H1 (cell line): ENCODE measurements at regions not wholly inside any gene's neighbourhood (a gene's known extent, or its start where the extent isn't known, plus 50 kb on each side); places are given as distances from the start of the nearest gene placed in this dataset.

Experiments used
- CTCF ChIA-PET: fragments of 300-600 bp; sonication (Branson Sonifier 250); formaldehyde crosslinking; loops from one replicate; lab custom pipeline; 2021; ENCODE audit not compliant: partially characterized antibody; lab: Charles Lee
- POLR2A ChIA-PET: fragments of 300-600 bp; sonication (Branson Sonifier 250); formaldehyde crosslinking; loops from one replicate; lab custom pipeline; 2021; ENCODE audit warnings: inconsistent platforms; ENCODE audit not compliant: partially characterized antibody; lab: Charles Lee
- DNase-seq, 2 experiments: peaks; one replicate each; pipeline versions ENCODE4 v3.0.0 to v3.0.0-alpha.2; 2010 to 2022; ENCODE audit warnings: low spot score in 2 of 2, low read depth in 1 of 2, mixed read lengths in 1 of 2
- FAIRE-seq: peaks from 2 replicates; lab custom pipeline; 2011; peaks lifted over from hg19 to GRCh38; lab: Jason Lieb, UNC
- H2AFZ ChIP-seq: 2 replicates; pipeline ENCODE4 v1.8.1; 2012; ENCODE audit warnings: low read length, inconsistent platforms
- H2AK5ac ChIP-seq: 2 replicates; pipeline ENCODE4 v1.6.1; 2013; ENCODE audit warnings: low read depth, low read length
- H2BK120ac ChIP-seq: replicated peaks from 2 replicates; pipeline ENCODE3; 2013; ENCODE audit warnings: low read depth, low read length, inconsistent platforms
- H2BK12ac ChIP-seq: 2 replicates; pipeline ENCODE4 v1.6.1; 2013; ENCODE audit warnings: low read depth, low read length
- H2BK15ac ChIP-seq: 2 replicates; pipeline ENCODE4 v1.6.1; 2013; ENCODE audit warnings: low read length
- H2BK20ac ChIP-seq: 2 replicates; pipeline ENCODE4 v1.6.1; 2013; ENCODE audit warnings: low read length
- H2BK5ac ChIP-seq: 2 replicates; pipeline ENCODE4 v1.6.1; 2013; ENCODE audit warnings: low read depth, low read length
- H3K14ac ChIP-seq: 2 replicates; pipeline ENCODE4 v1.6.1; 2013; ENCODE audit warnings: inconsistent platforms; ENCODE audit not compliant: insufficient read length
- H3K18ac ChIP-seq: 2 replicates; pipeline ENCODE4 v1.6.1; 2013; ENCODE audit warnings: low read length; ENCODE audit errors: extremely low read depth
- H3K23ac ChIP-seq: 2 replicates; pipeline ENCODE4 v1.6.1; 2013; ENCODE audit warnings: inconsistent platforms; ENCODE audit not compliant: insufficient read length
- H3K23me2 ChIP-seq: 2 replicates; pipeline ENCODE4 v1.6.1; 2013; ENCODE audit warnings: low read depth, low read length
- H3K27ac ChIP-seq: 2 replicates; pipeline ENCODE4 v1.6.1; 2011; ENCODE audit warnings: low read depth, low read length, inconsistent platforms
- H3K27me3 ChIP-seq, 4 experiments: replicated peaks in 1 of 4; 1 replicate in 1 of 4; 2 replicates in 3 of 4; pipeline versions ENCODE4 v1.6.1 to v1.8.1; 2011 to 2013; ENCODE audit warnings: low read length in 3 of 4, mild to moderate bottlenecking in 3 of 4, inconsistent platforms in 2 of 4, mixed read lengths in 2 of 4, moderate library complexity in 1 of 4; ENCODE audit not compliant: control insufficient read depth in 3 of 4, insufficient read depth in 3 of 4; ENCODE audit errors: extremely low read depth in 1 of 4
- H3K36me3 ChIP-seq, 4 experiments: 2 replicates each; pipeline versions ENCODE4 v1.6.1 to v1.8.1; 2011 to 2013; ENCODE audit warnings: mild to moderate bottlenecking in 4 of 4, low read length in 3 of 4, moderate library complexity in 2 of 4, control low read depth in 1 of 4, inconsistent platforms in 1 of 4; ENCODE audit not compliant: insufficient read depth in 4 of 4, control insufficient read depth in 2 of 4
- H3K4ac ChIP-seq: replicated peaks from 2 replicates; pipeline ENCODE3; 2013; ENCODE audit warnings: low read length, low read depth, mixed read lengths, inconsistent platforms; ENCODE audit not compliant: insufficient read length
- H3K4me1 ChIP-seq, 4 experiments: replicated peaks in 1 of 4; 1 replicate in 1 of 4; 2 replicates in 3 of 4; pipeline versions ENCODE4 v1.6.1 to v1.8.1; 2011 to 2013; ENCODE audit warnings: low read length in 3 of 4, inconsistent platforms in 2 of 4, mixed read lengths in 1 of 4; ENCODE audit not compliant: insufficient read depth in 4 of 4, control insufficient read depth in 3 of 4
- H3K4me2 ChIP-seq, 2 experiments: 2 replicates each; pipeline versions ENCODE4 v1.6.1 to v1.8.1; 2011 to 2013; ENCODE audit warnings: low read depth in 2 of 2, low read length in 2 of 2, control low read depth in 1 of 2, inconsistent platforms in 1 of 2, mild to moderate bottlenecking in 1 of 2; ENCODE audit not compliant: insufficient read depth in 1 of 2
- H3K4me3 ChIP-seq, 4 experiments: fragments of 200-600, 300-600 bp in 1 of 4; sonication (generic), shearing (Covaris generic), sonication (Bioruptor Twin) in 1 of 4; 2 replicates each; pipeline versions ENCODE4 v1.5.1 to v1.8.1; 2011 to 2016; ENCODE audit warnings: low read length in 4 of 4, low read depth in 3 of 4, control low read depth in 2 of 4, inconsistent platforms in 2 of 4, mild to moderate bottlenecking in 2 of 4, mixed read lengths in 1 of 4, moderate library complexity in 1 of 4; ENCODE audit not compliant: insufficient read depth in 2 of 4; ENCODE audit errors: extremely low read depth in 1 of 4
- H3K56ac ChIP-seq: replicated peaks from 2 replicates; pipeline ENCODE3; 2013; ENCODE audit warnings: low read depth, mild to moderate bottlenecking, mixed read lengths, low read length, inconsistent platforms; ENCODE audit not compliant: insufficient read length
- H3K79me1 ChIP-seq: 2 replicates; pipeline ENCODE4 v1.6.1; 2013; ENCODE audit warnings: low read depth, low read length, control low read depth
- H3K79me2 ChIP-seq, 2 experiments: 2 replicates each; pipeline versions ENCODE4 v1.6.1 to v1.8.1; 2012 to 2013; ENCODE audit warnings: low read length in 2 of 2, mild to moderate bottlenecking in 2 of 2, inconsistent platforms in 1 of 2; ENCODE audit not compliant: insufficient read depth in 2 of 2, control insufficient read depth in 1 of 2
- H3K9ac ChIP-seq, 4 experiments: replicated peaks in 1 of 4; 1 replicate in 1 of 4; 2 replicates in 3 of 4; pipeline versions ENCODE4 v1.6.1 to v1.8.1; 2011 to 2013; ENCODE audit warnings: low read depth in 3 of 4, low read length in 3 of 4, control low read depth in 2 of 4, mild to moderate bottlenecking in 2 of 4, moderate library complexity in 2 of 4, inconsistent platforms in 1 of 4; ENCODE audit errors: extremely low read depth in 1 of 4
- H3K9me3 ChIP-seq, 2 experiments: 2 replicates each; pipeline versions ENCODE4 v1.6.1 to v1.8.1; 2012 to 2013; ENCODE audit warnings: mild to moderate bottlenecking in 2 of 2, moderate library complexity in 2 of 2, control low read depth in 1 of 2, inconsistent platforms in 1 of 2, low read depth in 1 of 2, low read length in 1 of 2, mixed read lengths in 1 of 2; ENCODE audit not compliant: insufficient read depth in 2 of 2
- H4K20me1 ChIP-seq, 2 experiments: replicated peaks in 1 of 2; 2 replicates each; pipeline versions ENCODE3 to v1.8.1; 2011 to 2013; ENCODE audit warnings: inconsistent platforms in 2 of 2, low read length in 2 of 2, mild to moderate bottlenecking in 1 of 2; ENCODE audit not compliant: insufficient read depth in 2 of 2, control insufficient read depth in 1 of 2
- H4K5ac ChIP-seq: 2 replicates; pipeline ENCODE4 v1.6.1; 2013; ENCODE audit warnings: low read length, low read depth, mixed read lengths, inconsistent platforms; ENCODE audit not compliant: insufficient read length
- H4K8ac ChIP-seq: 2 replicates; pipeline ENCODE4 v1.8.0; 2013; ENCODE audit warnings: mild to moderate bottlenecking, moderate library complexity, low read length, inconsistent platforms; ENCODE audit not compliant: insufficient read depth; ENCODE audit errors: extremely low read depth
- H4K91ac ChIP-seq: replicated peaks from 2 replicates; pipeline ENCODE3; 2013; ENCODE audit warnings: low read length, mixed read lengths, inconsistent platforms; ENCODE audit not compliant: insufficient read length
- EGR1 ChIP-seq: IDR thresholded peaks from 2 replicates; pipeline ENCODE4 v1.6.1; 2011; ENCODE audit warnings: low read depth, low read length, borderline replicate concordance
- EP300 ChIP-seq, 2 experiments: IDR thresholded peaks; 1 replicate in 1 of 2; 2 replicates in 1 of 2; pipeline ENCODE4 v1.6.1; 2011 to 2012; ENCODE audit warnings: low read depth in 2 of 2, low read length in 2 of 2, mild to moderate bottlenecking in 2 of 2, borderline replicate concordance in 1 of 2, inconsistent platforms in 1 of 2, moderate library complexity in 1 of 2
- JUND ChIP-seq: IDR thresholded peaks from 2 replicates; pipeline ENCODE4 v1.6.1; 2011; ENCODE audit warnings: mild to moderate bottlenecking, improper control_type of control experiment, low read length
- KDM1A ChIP-seq: fragments of 200-600, 300-600 bp; sonication (generic); IDR thresholded peaks from 2 replicates; pipeline ENCODE4 v1.7.1; 2016; ENCODE audit warnings: mild to moderate bottlenecking, low read length, borderline replicate concordance
- NRF1 ChIP-seq: IDR thresholded peaks from 2 replicates; pipeline ENCODE4 v1.6.1; 2011; ENCODE audit warnings: mild to moderate bottlenecking, low read depth, low read length, improper control_type of control experiment
- POLR2AphosphoS5 ChIP-seq: IDR thresholded peaks from 2 replicates; pipeline ENCODE4 v1.6.1; 2011; ENCODE audit warnings: low read depth, low read length
- RFX5 ChIP-seq: IDR thresholded peaks from 2 replicates; pipeline ENCODE4 v1.6.1; 2011; ENCODE audit warnings: low read depth, low read length, improper control_type of control experiment, borderline replicate concordance
- RNF2 ChIP-seq: fragments of 200-900, 300-1000 bp; sonication (generic); IDR thresholded peaks from 2 replicates; pipeline ENCODE4 v1.7.1; 2016; ENCODE audit warnings: borderline replicate concordance, low read depth, mild to moderate bottlenecking, antibody characterized with exemption, low read length; ENCODE audit not compliant: poor library complexity, severe bottlenecking; ENCODE audit errors: missing control alignments
- SAP30 ChIP-seq: fragments of 300-600 bp; sonication (generic); IDR thresholded peaks from 2 replicates; pipeline ENCODE4 v1.7.1; 2012; ENCODE audit warnings: low read length, moderate library complexity, mild to moderate bottlenecking, inconsistent platforms; ENCODE audit not compliant: insufficient read depth, insufficient replicate concordance
- SP2 ChIP-seq: IDR thresholded peaks from 2 replicates; pipeline ENCODE4 v1.6.1; 2012; ENCODE audit warnings: mild to moderate bottlenecking, low read length, inconsistent platforms
- TAF1 ChIP-seq: IDR thresholded peaks from 2 replicates; pipeline ENCODE4 v1.6.1; 2011; ENCODE audit warnings: mild to moderate bottlenecking, low read depth, low read length
- WGBS, 2 experiments: shearing (Covaris generic) in 1 of 2; methylation state at CpG; one replicate each; pipeline versions ENCODE4 v1.1.6 to v1.1.7; 2013 to 2015; ENCODE audit warnings: low lambda C conversion rate in 2 of 2, mixed read lengths in 2 of 2, inconsistent platforms in 1 of 2, low coverage in 1 of 2, missing lambda C conversion rate in 1 of 2; ENCODE audit not compliant: insufficient replicate concordance in 2 of 2, insufficient coverage in 1 of 2, insufficient read length in 1 of 2; ENCODE audit errors: extremely low coverage in 1 of 2, missing lambda C conversion rate in 1 of 2; 5-methylcytosine and 5-hydroxymethylcytosine counted together
- TF ChIP-seq, protein P1 (sequence below): IDR thresholded peaks from 2 replicates; pipeline ENCODE4 v1.6.1; 2012; ENCODE audit warnings: inconsistent platforms
- TF ChIP-seq, protein P2 (sequence below): IDR thresholded peaks from 2 replicates; pipeline ENCODE4 v1.6.1; 2011; ENCODE audit warnings: low read depth, mild to moderate bottlenecking, low read length; ENCODE audit not compliant: insufficient read depth

DNA sequence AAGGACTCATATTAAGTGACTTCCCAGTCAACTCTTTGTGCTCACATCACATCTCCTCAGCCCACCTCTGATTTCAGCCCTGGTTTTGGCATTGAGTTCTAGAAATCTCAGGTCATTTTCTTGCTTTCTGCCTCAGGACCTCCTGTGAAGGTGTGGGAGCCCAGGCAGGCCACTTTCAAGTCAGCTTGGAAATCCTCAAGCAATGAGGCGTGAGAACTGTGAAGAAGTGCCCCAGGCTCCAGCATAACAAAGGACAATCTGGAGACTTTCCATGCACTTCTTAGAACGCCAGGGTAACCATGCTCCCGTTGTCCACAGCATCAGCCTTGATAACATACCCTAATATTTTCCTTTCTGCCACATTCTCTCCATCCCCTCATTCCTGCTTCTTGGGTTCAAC lies 131.2 kb upstream of the MAP3K1 start:
- H4K8ac ChIP-seq = no peak overlapping the region
- H3K23me2 ChIP-seq = no peaks in the 10 kb centered on the region
- no peak overlapping the region for H2AK5ac ChIP-seq
- H2BK20ac ChIP-seq = no peak overlapping the region
- no peak overlapping the region for H2BK5ac ChIP-seq
- no peak overlapping the region for H3K27ac ChIP-seq
- no peak for FAIRE-seq
- H3K4me2 ChIP-seq = no peak overlapping the region
- no peak overlapping the region for H2BK15ac ChIP-seq
- no peak overlapping the region for H2BK120ac ChIP-seq
- no peak overlapping the region for H4K5ac ChIP-seq
- H3K79me1 ChIP-seq = no peaks in the 10 kb centered on the region
- H2BK12ac ChIP-seq = no peak overlapping the region
- no peak for DNase-seq
- no peak overlapping the region for H3K9ac ChIP-seq
- H3K79me2 ChIP-seq = no peaks in the 10 kb centered on the region
- H3K4me3 ChIP-seq = no peak overlapping the region
- no peaks in the 10 kb centered on the region for H3K27me3 ChIP-seq
- no peak overlapping the region for H3K14ac ChIP-seq
- no peak overlapping the region for H2AFZ ChIP-seq
- no peaks in the 10 kb centered on the region for H4K20me1 ChIP-seq
- H3K18ac ChIP-seq = no peak overlapping the region
- POLR2A ChIA-PET = no interaction called here
- peaks cover 0 to 2% (median 0%) of the 10 kb centered on the region in 4 experiments; a peak in 2 of 7 replicates for H3K4me1 ChIP-seq
- H3K9me3 ChIP-seq = no peaks in the 10 kb centered on the region
- no peaks in the 10 kb centered on the region for H3K36me3 ChIP-seq
- no peak overlapping the region for H4K91ac ChIP-seq
- WGBS, 2 experiments = 77% methylated on average over 3 of the region's 3 CpGs; no CpG with 5 or more reads in 1 of the 2 experiments
- no peak overlapping the region for H3K4ac ChIP-seq
- H3K23ac ChIP-seq = no peak overlapping the region
- CTCF ChIA-PET = interaction anchor here (0.6 kb wide), 1 partner anchor 119 kb away, joined by 3 read pairs; no protein-coding TSS in a partner anchor
- no peak overlapping the region for H3K56ac ChIP-seq
- TF ChIP-seq RFX5 (no peak), EGR1 (no peak), JUND (no peak), KDM1A (no peak), NRF1 (no peak), SAP30 (no peak), SP2 (no peak), EP300 (IDR thresholded peaks at IDR 0.05; ENCODE audit: borderline replicate concordance in 1 of 2, low read depth in 2 of 2, low read length in 2 of 2) (no peak), POLR2AphosphoS5 (no peak), RNF2 (no peak), TAF1 (no peak)
- TF ChIP-seq, protein P1, sequence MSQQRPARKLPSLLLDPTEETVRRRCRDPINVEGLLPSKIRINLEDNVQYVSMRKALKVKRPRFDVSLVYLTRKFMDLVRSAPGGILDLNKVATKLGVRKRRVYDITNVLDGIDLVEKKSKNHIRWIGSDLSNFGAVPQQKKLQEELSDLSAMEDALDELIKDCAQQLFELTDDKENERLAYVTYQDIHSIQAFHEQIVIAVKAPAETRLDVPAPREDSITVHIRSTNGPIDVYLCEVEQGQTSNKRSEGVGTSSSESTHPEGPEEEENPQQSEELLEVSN = no peak
- TF ChIP-seq, protein P2, sequence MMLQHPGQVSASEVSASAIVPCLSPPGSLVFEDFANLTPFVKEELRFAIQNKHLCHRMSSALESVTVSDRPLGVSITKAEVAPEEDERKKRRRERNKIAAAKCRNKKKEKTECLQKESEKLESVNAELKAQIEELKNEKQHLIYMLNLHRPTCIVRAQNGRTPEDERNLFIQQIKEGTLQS = no peak
